ENCODE measurements at regions not wholly inside any gene's neighbourhood (a gene's known extent, or its start where the extent isn't known, plus 50 kb on each side); places are given as distances from the start of the nearest gene placed in this dataset.

GRCh38 chr14:62315631-62316030 is 553.4 kb downstream of the SNAPC1 start:
- TF ChIP-seq CTCF (IDR thresholded peaks at IDR 0.05), result no peak
- no peak for TF ChIP-seq POLR2A (IDR thresholded peaks at IDR 0.05)

Measured in adrenal gland (tissue), 5 donors.